DND-41 (cell line): ENCODE measurements at regions not wholly inside any gene's neighbourhood (a gene's known extent, or its start where the extent isn't known, plus 50 kb on each side); places are given as distances from the start of the nearest gene placed in this dataset.

ENCODE experiments used
- CTCF ChIP-seq: IDR thresholded peaks from 2 replicates; pipeline ENCODE4 v1.5.1; 2012; ENCODE audit warnings: borderline replicate concordance, low read length, moderate library complexity, mild to moderate bottlenecking; ENCODE audit not compliant: poor library complexity, severe bottlenecking; ENCODE audit errors: extremely low read depth
- EZH2 ChIP-seq: IDR thresholded peaks from 3 replicates; pipeline ENCODE4 v1.6.1; 2012; ENCODE audit warnings: borderline replicate concordance, low read depth, mild to moderate bottlenecking, moderate library complexity, low read length, inconsistent platforms; ENCODE audit not compliant: severe bottlenecking

DNA sequence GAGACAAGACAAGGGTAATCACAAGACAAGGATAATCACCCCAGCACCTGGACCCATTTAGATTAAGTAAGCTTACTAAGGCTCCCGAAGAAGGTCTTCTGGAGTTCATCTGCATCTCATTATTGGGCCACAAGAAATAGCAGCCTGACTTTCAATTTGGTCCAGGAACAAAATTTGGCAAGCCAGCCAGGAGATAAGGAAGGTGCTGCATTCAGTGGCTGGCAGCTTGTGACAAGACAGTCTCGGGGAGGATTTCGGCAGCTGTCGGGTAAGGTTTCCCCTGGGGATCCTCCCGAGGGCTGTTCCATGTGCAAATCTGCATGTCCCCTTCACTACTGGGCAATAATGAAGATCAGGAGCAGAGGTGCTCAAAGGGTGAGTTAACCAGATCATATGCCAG is 195.2 kb downstream of the FCRL5 start:
- TF ChIP-seq CTCF (no peak), EZH2 (no peak)
